ENCODE measurements at regions not wholly inside any gene's neighbourhood (a gene's known extent, or its start where the extent isn't known, plus 50 kb on each side); places are given as distances from the start of the nearest gene placed in this dataset.

DNA sequence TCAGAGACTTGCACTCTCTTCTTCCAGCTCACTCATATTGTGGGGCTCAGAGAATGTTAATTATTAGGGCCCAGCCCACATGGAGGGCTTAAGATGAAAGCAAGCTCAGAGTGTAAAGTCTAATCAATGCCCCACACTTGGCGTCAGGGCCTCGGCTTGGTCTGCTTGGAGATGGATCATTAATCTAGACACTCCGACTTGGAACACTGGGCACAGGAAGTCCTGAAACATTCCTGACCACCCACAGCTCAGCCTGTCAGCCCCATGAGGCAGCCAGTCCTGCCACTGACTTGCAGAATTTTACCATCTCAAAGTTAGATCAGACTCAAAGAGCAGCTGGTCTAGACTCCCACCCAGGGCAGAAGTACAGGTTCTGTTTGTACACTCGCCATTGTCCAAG, 69.8 kb upstream of the TRABD2B start:
- TF ChIP-seq YY1 (IDR thresholded peaks at IDR 0.05; ENCODE audit: insufficient read depth, insufficient read length) (no peak), ZNF274 (IDR thresholded peaks at IDR 0.05; ENCODE audit: low read depth, low read length) (no peak)
